ENCODE measurements at regions not wholly inside any gene's neighbourhood (a gene's known extent, or its start where the extent isn't known, plus 50 kb on each side); places are given as distances from the start of the nearest gene placed in this dataset.

DNA sequence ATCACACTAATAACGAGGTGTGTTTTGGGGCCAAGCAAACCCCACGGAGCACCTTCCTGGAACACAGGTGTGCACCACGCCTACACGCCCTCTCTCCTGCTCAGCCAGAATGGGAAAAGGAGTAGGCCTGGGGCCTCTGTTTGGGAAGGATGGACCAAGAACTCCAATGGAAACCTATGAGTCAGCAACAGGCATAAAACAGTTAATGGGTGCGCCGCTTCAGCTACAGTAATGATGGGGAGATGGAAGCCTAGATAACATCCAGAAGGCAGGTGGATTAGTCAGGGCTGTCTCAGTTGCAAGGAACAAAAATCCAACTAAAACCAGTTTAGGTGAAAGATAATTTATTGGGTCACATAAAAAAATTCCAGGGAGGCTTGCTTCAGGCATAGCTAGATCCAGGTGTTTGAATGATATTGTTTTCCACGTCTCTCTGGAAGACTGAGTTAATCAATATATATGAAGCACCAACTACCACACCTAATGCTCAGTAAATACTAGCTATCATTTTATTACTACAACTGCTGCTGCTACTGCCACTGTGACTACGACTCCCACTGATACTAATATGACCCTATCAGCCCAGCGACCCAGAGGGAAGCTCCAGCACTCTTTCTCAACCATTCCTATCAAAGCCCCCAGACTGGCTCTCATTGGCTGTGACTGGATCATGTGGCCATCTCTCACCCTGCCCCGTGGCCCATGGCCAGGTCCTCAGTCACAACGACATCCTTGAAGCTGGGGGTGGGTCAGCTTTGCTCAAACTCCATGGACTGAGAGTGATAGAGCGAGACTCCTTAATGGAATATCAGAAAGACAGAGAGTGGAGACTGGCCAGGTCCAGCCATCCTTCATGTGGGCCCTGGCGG, 155.2 kb upstream of the PTPN1 start:
- TF ChIP-seq, protein P1, sequence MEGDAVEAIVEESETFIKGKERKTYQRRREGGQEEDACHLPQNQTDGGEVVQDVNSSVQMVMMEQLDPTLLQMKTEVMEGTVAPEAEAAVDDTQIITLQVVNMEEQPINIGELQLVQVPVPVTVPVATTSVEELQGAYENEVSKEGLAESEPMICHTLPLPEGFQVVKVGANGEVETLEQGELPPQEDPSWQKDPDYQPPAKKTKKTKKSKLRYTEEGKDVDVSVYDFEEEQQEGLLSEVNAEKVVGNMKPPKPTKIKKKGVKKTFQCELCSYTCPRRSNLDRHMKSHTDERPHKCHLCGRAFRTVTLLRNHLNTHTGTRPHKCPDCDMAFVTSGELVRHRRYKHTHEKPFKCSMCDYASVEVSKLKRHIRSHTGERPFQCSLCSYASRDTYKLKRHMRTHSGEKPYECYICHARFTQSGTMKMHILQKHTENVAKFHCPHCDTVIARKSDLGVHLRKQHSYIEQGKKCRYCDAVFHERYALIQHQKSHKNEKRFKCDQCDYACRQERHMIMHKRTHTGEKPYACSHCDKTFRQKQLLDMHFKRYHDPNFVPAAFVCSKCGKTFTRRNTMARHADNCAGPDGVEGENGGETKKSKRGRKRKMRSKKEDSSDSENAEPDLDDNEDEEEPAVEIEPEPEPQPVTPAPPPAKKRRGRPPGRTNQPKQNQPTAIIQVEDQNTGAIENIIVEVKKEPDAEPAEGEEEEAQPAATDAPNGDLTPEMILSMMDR (IDR thresholded peaks at IDR 0.05; ENCODE audit: low read depth, low read length): no peak
- no peak overlapping the region for H3K4me3 ChIP-seq (replicated peaks in 1 of 2; ENCODE audit: low read depth in 2 of 2, low read length in 2 of 2)
- no peak for DNase-seq (ENCODE audit: low read depth in 2 of 2)

DNA sequence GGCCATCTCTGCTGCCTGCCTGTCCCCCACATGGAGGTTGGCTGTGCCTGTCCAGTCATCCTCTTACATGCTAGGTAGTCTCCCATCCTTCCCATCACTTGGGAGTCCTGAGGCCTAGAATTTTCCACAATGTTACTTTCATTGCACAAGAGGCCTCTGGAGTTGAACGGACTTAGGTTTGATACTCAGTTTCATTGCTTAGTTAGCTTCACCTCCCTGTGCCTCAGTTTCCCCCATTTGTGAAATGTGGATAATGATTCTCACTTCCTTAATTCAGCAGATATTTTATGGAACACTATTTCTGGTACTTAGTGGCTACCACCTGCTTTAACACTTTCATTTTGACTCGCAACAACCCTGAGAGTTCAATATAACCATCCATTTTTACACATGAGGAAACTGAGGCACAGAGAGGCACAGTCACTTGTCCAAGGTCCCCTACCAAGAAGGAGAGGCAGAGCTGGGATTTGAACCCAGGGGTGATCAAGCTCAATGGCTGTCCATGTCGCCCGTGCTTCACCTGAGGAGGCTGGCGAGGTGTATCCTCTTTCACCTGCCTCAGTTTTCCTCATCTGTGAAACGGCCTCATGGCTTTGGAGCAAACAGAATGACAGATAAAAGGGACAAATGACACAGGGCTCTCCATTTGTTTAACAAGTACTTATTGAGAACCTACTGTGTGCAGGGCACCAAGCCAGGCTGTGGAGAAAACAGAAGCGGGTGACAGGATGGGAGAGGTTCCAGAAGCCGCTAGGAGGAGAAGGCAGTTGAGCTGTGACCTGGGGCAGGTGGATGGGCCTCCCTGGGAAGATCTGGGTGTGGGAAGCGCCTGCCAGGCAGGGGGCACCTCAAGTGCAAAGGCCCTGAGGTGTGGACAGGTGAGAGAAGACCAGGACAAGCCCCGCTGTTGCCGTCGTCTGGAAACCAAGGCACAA, 154.3 kb upstream of the PTPN1 start:
- H3K4me3 ChIP-seq (replicated peaks in 1 of 2; ENCODE audit: low read depth in 2 of 2, low read length in 2 of 2): no peak overlapping the region
- no peak for DNase-seq (ENCODE audit: low read depth in 2 of 2)
- TF ChIP-seq, protein P1 (IDR thresholded peaks at IDR 0.05; ENCODE audit: low read depth, low read length): no peak

DNA sequence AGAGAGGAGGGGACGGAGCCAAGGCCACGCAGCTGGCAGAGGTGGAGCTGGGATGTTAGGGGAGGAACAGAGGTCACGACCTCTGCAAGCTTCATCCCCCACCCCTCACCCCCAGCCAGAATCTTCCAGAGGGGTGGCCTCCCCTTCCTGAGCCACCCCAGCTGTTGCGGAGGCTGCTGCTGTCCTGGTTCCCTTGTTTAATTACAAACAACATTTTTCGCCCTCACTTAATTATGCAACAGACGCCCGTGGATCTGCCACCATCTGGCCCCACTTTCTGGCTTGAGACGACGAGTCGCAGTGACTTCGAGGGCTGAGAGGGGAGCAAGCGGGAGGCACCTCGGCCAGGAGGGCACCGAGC, 153.7 kb upstream of the PTPN1 start:
- no peak overlapping the region for H3K4me3 ChIP-seq (replicated peaks in 1 of 2; ENCODE audit: low read depth in 2 of 2, low read length in 2 of 2)
- no peak for DNase-seq (ENCODE audit: low read depth in 2 of 2)

DNA sequence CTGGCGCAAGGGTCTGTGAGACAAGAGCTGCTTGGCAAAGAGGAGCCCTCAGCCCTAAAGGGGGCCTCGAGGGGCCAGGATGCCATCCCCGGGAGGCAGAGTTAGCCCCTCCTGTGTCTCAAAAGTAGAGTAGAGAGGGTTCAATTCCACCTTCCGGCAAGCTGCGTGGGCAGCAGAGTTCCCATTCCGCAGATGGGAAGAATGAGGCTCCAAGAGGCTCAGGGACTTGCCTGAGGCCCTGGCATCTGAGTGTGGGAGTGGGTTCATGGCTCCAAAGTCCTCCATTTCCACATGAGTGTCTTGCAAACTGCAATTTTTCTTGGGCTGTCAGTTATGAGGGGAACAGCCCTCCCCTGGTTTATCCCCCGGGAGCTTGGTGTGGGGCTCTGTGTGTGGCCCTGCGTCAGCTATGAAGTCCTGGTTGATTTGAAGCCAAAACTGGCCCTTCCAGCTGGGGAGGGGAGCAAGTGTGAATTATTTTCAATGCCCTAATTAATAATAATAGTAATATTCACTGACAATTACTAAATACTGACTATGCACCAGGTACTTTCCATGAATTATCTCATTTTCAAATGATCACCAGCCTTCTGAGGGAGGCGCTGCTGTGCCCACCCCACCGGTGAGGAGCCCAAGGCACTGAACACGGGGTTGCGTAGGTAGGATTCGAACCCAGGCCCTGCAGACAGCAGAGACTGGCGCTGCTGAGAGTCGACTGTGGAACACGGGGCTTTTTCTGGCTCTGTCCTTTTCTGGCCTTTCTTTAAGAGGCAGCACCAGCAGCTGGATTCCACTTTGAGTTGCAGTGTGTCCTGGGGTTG, 153.0 kb upstream of the PTPN1 start:
- TF ChIP-seq, protein P1 (IDR thresholded peaks at IDR 0.05; ENCODE audit: low read depth, low read length): no peak
- no peak overlapping the region for H3K4me3 ChIP-seq (replicated peaks in 1 of 2; ENCODE audit: low read depth in 2 of 2, low read length in 2 of 2)
- no peak for DNase-seq (ENCODE audit: low read depth in 2 of 2)

More for the DNA sequence above, 153.7 kb upstream of the PTPN1 start:
- TF ChIP-seq, protein P1 (IDR thresholded peaks at IDR 0.05; ENCODE audit: low read depth, low read length): no peak

DNA sequence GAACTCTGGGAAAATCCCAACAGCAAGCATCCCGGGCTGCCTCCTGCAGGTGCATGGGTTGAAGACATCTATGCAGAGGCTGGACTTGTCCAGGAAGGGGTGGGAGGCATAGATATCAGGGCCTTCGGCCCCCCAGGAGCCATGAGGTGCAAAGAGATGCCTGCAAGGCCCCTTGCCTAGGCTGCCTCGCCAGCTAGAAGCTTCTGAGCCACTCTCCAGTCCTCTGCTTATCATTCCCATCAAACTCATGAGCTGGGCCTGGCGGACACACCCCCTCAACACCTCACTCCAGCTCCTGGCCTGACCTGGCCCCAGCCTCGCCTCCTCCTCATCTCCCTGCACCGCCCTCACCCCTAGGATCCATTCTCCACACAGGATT, 152.4 kb upstream of the PTPN1 start:
- TF ChIP-seq, protein P1 (IDR thresholded peaks at IDR 0.05; ENCODE audit: low read depth, low read length): no peak

DNA sequence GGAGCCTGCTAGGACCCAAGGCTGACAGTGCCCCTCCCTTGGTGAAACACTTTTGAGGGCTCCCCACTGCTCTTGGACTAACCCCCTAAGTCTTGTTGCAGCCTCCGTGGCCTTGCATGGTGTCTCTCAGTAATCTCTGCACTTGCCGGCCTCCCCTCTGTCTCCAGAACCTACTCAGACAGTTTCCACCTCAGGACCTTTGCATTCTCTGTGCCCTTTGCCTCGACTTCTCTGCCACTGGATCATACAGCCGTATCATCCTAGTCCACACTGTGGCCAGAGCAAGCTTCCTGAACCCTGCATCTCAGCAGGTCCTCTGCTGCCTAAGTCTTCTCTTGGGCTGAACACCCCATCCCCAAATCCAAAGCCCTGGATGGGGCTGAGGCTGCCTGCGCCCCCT, 152.0 kb upstream of the PTPN1 start:
- no peak for DNase-seq (ENCODE audit: low read depth in 2 of 2)
- TF ChIP-seq, protein P1 (IDR thresholded peaks at IDR 0.05; ENCODE audit: low read depth, low read length): no peak
- H3K4me3 ChIP-seq (replicated peaks in 1 of 2; ENCODE audit: low read depth in 2 of 2, low read length in 2 of 2): no peak overlapping the region

More for the DNA sequence above, 152.4 kb upstream of the PTPN1 start:
- no peak for DNase-seq (ENCODE audit: low read depth in 2 of 2)
- no peak overlapping the region for H3K4me3 ChIP-seq (replicated peaks in 1 of 2; ENCODE audit: low read depth in 2 of 2, low read length in 2 of 2)

All from cardiac fibroblast (primary cell).